Colonic mucosa (tissue), 4 donors: ENCODE measurements at regions not wholly inside any gene's neighbourhood (a gene's known extent, or its start where the extent isn't known, plus 50 kb on each side); places are given as distances from the start of the nearest gene placed in this dataset.

ENCODE experiments used
- DNase-seq: peaks from one replicate; pipeline ENCODE4 v3.0.0-alpha.2; 2020
- H3K27ac ChIP-seq: fragments of 200-600 bp; one replicate; pipeline ENCODE4 v1.8.0; 2021
- H3K27me3 ChIP-seq: fragments of 200-600 bp; one replicate; pipeline ENCODE4 v1.8.0; 2021
- H3K36me3 ChIP-seq: fragments of 200-600 bp; one replicate; pipeline ENCODE4 v1.8.0; 2021
- H3K4me1 ChIP-seq: fragments of 200-600 bp; one replicate; pipeline ENCODE4 v1.8.0; 2021; ENCODE audit warnings: mild to moderate bottlenecking
- H3K4me3 ChIP-seq: fragments of 200-600 bp; one replicate; pipeline ENCODE4 v1.8.0; 2021
- H3K9ac ChIP-seq, 2 donors: one replicate each; pipeline ENCODE4 v1.7.0; 2013; ENCODE audit warnings: control low read depth in 2 of 2, low read depth in 2 of 2, low read length in 2 of 2
- H3K9me3 ChIP-seq: fragments of 200-600 bp; one replicate; pipeline ENCODE4 v1.8.0; 2021
- intact Hi-C: fragments of 100-400 bp; cut with DNase I; formaldehyde crosslinking; loops from one replicate; pipeline ENCODE4 v1.14.1; 2022
- TF ChIP-seq, protein P1 (sequence below): fragments of 200-600 bp; IDR thresholded peaks from one replicate; pipeline ENCODE4 v1.8.0; 2022; ENCODE audit warnings: antibody characterized with exemption, mild to moderate bottlenecking
- donor health status: healthy.
- donor health status: DM: no; HTN: no; CAD: no.
- donor health status: DM: no; HTN: no; CAD: no.

GRCh38 chr9:106771608-106772007 lies 91.4 kb upstream of the ZNF462 start:
- H3K27ac ChIP-seq: no peak overlapping the region
- H3K36me3 ChIP-seq: no peaks in the 10 kb centered on the region
- no peak overlapping the region for H3K9ac ChIP-seq
- no peak overlapping the region for H3K4me3 ChIP-seq
- TF ChIP-seq, protein P1, sequence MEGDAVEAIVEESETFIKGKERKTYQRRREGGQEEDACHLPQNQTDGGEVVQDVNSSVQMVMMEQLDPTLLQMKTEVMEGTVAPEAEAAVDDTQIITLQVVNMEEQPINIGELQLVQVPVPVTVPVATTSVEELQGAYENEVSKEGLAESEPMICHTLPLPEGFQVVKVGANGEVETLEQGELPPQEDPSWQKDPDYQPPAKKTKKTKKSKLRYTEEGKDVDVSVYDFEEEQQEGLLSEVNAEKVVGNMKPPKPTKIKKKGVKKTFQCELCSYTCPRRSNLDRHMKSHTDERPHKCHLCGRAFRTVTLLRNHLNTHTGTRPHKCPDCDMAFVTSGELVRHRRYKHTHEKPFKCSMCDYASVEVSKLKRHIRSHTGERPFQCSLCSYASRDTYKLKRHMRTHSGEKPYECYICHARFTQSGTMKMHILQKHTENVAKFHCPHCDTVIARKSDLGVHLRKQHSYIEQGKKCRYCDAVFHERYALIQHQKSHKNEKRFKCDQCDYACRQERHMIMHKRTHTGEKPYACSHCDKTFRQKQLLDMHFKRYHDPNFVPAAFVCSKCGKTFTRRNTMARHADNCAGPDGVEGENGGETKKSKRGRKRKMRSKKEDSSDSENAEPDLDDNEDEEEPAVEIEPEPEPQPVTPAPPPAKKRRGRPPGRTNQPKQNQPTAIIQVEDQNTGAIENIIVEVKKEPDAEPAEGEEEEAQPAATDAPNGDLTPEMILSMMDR: no peak
- no peaks in the 10 kb centered on the region for H3K27me3 ChIP-seq
- no peak for DNase-seq
- H3K9me3 ChIP-seq: no peaks in the 10 kb centered on the region
- H3K4me1 ChIP-seq: no peaks in the 10 kb centered on the region
- intact Hi-C loops: no loop called here

- Histone ChIP-seq H3K4me3 (no peak overlapping the region), H3K36me3 (no peaks in the 10 kb centered on the region), H3K27me3 (no peaks in the 10 kb centered on the region), H3K9ac (no peak overlapping the region), H3K27ac (no peak overlapping the region), H3K4me1 (no peaks in the 10 kb centered on the region), H3K9me3 (no peaks in the 10 kb centered on the region)
- DNase-seq: no peak
- intact Hi-C loops: no loop called here
- TF ChIP-seq, protein P1: no peak
These were observed 90.3 kb upstream of the ZNF462 start for GRCh38 chr9:106772523-106773290.

DNA sequence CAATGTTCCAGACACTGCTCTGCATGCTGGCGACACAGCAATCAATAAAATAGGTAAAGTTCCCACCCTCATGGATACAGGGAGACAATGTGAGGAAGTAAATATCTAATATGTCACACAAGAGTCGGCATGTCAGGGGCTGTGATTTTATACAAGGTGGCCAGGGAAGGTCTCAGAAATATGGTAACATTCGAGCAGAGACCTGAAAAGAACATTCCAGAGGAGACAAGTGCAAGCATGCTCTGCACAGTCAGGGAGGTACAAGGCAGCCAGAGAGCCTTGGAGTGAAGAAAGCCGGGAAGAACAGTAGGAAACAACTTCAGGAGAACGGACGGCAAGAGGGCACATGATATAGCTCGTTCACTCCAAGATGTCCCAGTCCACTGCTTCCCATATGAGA lies 89.2 kb upstream of the ZNF462 start:
- no peak overlapping the region for H3K27ac ChIP-seq

GRCh38 chr9:106775960-106776359 lies 87.0 kb upstream of the ZNF462 start:
- Histone ChIP-seq H3K4me3 (no peak overlapping the region), H3K27ac (no peak overlapping the region), H3K9ac (no peak overlapping the region), H3K9me3 (no peaks in the 10 kb centered on the region), H3K36me3 (no peaks in the 10 kb centered on the region), H3K4me1 (no peaks in the 10 kb centered on the region), H3K27me3 (no peaks in the 10 kb centered on the region)
- intact Hi-C loops: no loop called here
- TF ChIP-seq, protein P1: no peak
- DNase-seq: no peak

More for the DNA sequence above, 89.2 kb upstream of the ZNF462 start:
- Histone ChIP-seq H3K36me3 (no peaks in the 10 kb centered on the region), H3K27me3 (no peaks in the 10 kb centered on the region), H3K4me3 (no peak overlapping the region), H3K9ac (no peak overlapping the region), H3K4me1 (no peaks in the 10 kb centered on the region), H3K9me3 (no peaks in the 10 kb centered on the region)
- no peak for DNase-seq
- intact Hi-C loops: no loop called here
- TF ChIP-seq, protein P1: no peak

DNA sequence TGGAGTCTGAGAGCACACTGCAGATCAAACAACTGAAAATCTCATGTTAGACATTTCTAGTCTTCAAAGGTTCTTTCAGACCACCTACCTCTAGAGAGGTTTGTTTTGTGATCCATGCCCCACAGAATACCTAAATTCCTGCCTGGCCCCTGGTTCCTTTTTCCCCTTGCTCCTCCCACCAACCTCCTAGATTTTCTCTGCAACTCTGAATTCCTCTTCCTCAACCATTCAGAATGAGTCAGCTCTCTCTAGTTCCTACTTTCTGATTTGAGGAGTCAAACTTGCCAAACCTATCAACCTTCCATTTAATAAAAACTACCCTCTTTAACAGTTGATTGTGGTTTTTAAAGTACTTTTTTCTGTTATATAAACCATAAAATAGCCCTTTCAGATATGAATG lies 83.2 kb upstream of the ZNF462 start:
- Histone ChIP-seq H3K4me3 (no peak overlapping the region), H3K4me1 (no peaks in the 10 kb centered on the region), H3K36me3 (no peaks in the 10 kb centered on the region), H3K9me3 (no peaks in the 10 kb centered on the region), H3K27me3 (no peaks in the 10 kb centered on the region), H3K27ac (no peak overlapping the region), H3K9ac (no peak overlapping the region)
- intact Hi-C loops: no loop called here
- TF ChIP-seq, protein P1: no peak
- no peak for DNase-seq
